HEK293T (cell line): ENCODE measurements at regions not wholly inside any gene's neighbourhood (a gene's known extent, or its start where the extent isn't known, plus 50 kb on each side); places are given as distances from the start of the nearest gene placed in this dataset.

ENCODE experiments used
- ARNT ChIP-seq: fragments of 450-650 bp; IDR thresholded peaks from 2 replicates; pipeline ENCODE4 v1.6.1; 2017; ENCODE audit warnings: mild to moderate bottlenecking
- FOXA1 ChIP-seq: fragments of 450-650 bp; IDR thresholded peaks from 2 replicates; pipeline ENCODE4 v1.6.1; 2016; ENCODE audit warnings: mild to moderate bottlenecking
- FOXK2 ChIP-seq: fragments of 450-650 bp; IDR thresholded peaks from 2 replicates; pipeline ENCODE4 v1.6.1; 2016; ENCODE audit warnings: mild to moderate bottlenecking
- FOXM1 ChIP-seq: fragments of 450-650 bp; IDR thresholded peaks from 2 replicates; pipeline ENCODE4 v1.6.1; 2017; ENCODE audit warnings: mild to moderate bottlenecking, borderline replicate concordance
- SP1 ChIP-seq: fragments of 450-650 bp; IDR thresholded peaks from 2 replicates; pipeline ENCODE4 v1.6.1; 2017
- TARDBP ChIP-seq: fragments of 450-650 bp; IDR thresholded peaks from 2 replicates; pipeline ENCODE4 v1.6.1; 2016

- no peak for TF ChIP-seq FOXK2
- TF ChIP-seq ARNT = no peak
- no peak for TF ChIP-seq FOXA1
- no peak for TF ChIP-seq SP1
- TF ChIP-seq TARDBP = no peak
- no peak for TF ChIP-seq FOXM1
Measured at GRCh38 chr3:106466881-106467280, 598.1 kb upstream of the CBLB start.
